ENCODE measurements at regions not wholly inside any gene's neighbourhood (a gene's known extent, or its start where the extent isn't known, plus 50 kb on each side); places are given as distances from the start of the nearest gene placed in this dataset.

DNA sequence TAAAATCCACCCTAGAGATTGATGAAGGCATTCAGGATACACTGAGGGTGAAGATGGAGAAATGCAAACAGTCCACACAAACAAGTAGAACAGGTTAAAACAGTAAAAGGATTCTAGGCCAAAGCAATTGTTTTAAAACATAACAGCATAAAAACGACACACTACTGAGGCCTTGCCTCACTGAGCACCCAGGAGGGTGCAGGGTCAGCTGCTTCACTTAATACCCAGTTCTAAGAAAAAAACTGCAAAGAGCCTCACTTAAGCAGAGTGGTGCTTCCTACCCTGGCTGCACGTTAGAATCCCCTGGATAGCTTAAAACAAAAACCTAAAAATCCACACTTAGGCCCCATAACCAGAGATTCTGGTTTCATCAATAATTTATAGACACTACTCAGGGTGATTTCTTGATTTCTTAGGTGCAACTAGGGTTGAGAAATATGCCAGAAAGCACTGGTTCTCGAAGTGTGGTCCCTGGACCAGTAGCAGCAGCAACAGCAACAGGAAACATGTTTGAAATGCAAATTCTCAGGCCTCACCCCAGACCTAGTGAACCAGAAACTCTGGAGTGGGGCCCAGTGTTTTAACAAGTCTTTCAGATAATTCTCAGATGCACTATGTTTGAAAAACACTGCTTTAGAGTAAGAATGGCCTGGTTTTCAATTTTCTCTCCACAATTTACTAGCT lies 279.1 kb downstream of the ZEB2 start:
- peak in 1 of 2 donors; percentile 5 for DNase-seq

DNA sequence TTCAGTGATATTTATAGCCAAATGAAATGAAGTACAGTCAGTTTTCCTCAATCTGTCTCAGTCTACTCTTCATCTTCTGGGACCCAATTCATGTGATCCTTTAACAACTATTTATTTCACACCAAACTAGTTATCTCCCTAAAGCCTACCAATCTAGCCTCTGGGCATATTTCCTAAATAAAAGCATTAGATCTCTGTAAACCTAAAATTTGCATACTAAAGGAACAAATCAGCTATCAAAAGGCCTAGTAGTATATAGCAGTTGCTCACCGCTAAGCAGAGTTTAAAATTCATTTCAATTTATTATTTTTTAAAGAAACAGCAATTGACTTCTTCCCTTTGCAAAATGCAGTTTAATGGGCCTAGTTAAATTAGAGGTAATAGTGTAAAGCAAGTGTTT lies 280.2 kb downstream of the ZEB2 start:
- no peak for DNase-seq

DNA sequence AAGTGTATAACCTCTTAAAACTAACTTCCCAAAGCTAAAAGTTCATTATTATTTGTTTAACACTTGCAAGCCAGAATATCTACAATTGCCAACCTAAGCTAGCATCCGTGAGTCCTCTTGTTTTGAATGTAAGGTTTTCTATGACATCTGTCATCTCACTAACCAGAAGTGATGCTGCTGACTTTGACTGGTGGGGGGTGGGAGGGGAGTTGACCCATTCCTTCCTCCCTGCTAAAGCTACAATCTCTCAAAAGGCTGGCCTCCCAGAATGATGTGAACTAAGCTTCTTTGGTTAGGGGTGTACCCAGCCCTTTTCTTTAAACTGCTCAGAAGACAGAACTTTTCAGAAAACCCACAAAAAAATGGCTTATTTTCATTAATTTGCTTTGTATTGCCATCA lies 280.6 kb downstream of the ZEB2 start:
- no peak for DNase-seq

DNA sequence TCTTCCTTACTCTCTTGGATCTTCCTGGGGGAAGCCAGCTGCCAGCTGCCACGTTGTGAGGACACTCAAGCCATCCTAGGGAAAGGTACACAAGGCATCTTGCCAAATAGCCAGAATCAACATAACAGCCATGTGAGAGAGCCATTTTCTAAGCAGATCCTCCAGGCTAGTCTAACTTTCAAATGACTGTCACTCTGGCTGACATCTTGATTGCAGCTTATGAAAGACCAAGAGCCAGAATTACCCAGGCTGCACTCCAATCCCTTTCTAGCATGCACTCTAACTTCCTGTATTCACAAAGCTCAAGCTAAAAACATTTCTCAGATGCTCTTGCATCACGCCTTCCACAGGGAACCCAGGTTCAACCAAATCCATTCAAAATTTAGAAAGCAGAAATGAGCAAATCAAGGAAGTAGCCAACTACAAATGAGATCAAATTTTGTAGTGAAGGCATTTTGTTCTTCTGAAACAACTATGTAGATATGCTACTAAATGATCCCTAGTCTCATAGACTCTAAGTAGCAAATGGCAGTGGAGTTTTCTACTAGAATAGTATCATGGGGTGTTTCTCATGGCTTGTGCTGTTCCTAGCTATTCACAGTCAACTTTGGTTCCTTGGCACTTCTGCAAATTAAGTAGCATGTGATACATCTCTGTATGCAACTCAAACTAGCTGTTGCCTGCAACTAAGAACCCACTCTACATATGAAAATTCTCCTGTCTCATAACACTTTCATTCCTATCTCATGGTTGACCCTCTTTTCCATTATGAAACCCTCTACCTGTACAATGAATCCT lies 281.9 kb downstream of the ZEB2 start:
- DNase-seq, result peak in 1 of 2 donors; percentile 20

DNA sequence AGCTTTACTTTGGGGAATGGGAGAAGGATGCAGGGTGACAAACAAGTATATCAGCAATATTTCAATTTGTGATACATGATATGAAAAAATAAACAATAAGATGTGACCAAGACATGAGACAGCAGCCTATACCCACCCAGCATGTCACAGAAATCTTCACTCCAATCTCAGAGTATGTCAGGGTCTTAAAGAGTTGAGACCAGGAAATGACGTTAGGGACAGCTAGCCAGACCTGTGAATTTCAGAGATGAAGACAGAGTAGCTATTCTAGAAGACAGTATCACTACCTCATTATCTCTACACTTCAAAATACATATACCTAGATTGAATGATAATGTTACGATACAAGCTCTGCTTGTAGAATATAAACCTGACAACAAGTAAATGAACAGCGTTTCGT lies 282.8 kb downstream of the ZEB2 start:
- no peak for DNase-seq

DNA sequence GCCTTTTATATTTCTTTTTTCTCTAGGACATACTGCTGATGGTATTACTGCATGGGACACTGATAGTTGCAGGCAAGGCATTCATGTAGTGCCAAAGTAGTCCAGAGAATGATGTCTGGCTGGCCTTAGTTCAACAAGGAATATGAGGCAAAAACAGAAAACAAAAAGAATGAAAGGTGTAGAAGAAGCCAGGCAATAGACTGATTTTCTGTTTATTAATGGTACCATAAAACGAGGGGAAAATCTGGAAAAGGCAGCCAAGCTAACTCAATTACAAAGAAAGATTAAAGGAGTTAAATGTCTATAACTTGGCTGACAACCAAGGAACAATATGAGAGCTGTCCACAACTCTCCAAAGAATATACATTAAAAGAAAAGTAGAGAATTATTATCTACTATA lies 284.9 kb downstream of the ZEB2 start:
- DNase-seq, result no peak

DNA sequence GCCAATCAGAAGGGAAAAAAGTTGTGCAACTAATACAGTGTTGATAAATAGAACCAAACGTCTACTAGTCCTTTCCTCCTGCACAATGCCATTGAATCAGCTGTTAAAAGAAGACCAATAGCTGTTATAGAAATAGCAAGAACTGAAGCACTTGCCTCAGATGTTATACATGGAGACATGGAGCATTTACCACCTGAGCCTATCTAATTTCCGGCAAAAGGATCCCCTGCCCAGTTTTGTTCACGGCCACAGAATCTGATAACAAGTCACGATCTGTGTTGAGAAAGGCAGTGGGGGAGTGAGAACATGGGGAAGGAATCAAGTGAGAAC lies 285.4 kb downstream of the ZEB2 start:
- no peak for DNase-seq

DNA sequence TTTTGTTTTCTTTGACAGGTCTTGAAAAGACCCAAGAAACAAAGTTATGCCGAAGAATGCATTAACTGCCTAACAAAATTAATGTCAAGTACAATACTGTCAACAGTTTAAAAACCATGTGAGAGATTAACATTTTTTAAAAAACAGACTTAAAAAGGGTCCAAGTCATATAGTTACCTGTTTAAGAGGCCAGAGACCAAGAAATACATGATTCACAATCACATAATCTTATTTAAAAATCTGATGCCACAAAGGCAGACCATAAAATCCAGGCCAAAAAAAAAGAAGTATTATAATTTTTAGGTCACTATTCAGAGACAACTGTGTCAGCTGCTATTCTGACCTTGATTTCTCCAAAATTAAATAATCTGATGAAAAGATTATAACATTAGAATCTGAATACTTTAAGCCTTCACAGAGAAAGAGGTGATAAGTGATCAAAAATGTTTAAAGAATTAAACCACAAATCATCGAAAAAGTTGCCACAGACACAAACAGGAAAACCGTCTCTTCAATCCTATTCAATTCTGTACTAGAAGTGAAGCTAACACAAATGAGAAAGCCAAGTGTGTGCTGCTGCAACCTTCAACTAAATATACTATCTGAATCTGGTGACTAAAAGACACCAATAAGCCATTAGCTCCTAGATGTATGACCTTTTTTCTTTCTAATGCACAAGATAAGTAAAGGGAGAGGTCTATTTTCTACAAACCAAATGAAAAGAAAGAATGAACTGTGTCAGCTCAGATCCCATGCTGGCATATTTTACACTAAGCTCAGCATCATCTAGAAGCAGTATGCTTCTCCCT lies 286.0 kb downstream of the ZEB2 start:
- DNase-seq, result no peak

DNA sequence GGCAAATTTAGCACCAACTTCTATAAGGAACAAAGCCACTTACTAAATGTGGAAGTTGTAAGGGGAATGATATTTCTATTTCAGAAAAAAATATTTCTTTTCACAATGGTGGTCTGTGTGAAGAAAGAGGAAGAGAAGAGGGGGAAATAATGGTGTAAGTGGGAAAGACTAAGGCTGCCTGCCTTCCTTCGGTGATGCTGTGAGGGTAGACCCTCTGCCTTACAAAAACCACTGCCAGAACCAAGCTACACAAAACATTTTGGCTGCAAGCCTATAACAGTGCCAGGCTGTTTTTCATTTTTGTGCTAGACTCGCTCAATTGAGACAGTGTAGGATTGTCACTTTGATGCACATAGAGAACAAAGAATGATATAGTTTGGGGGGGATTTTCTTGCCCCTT lies 286.6 kb downstream of the ZEB2 start:
- no peak for DNase-seq

DNA sequence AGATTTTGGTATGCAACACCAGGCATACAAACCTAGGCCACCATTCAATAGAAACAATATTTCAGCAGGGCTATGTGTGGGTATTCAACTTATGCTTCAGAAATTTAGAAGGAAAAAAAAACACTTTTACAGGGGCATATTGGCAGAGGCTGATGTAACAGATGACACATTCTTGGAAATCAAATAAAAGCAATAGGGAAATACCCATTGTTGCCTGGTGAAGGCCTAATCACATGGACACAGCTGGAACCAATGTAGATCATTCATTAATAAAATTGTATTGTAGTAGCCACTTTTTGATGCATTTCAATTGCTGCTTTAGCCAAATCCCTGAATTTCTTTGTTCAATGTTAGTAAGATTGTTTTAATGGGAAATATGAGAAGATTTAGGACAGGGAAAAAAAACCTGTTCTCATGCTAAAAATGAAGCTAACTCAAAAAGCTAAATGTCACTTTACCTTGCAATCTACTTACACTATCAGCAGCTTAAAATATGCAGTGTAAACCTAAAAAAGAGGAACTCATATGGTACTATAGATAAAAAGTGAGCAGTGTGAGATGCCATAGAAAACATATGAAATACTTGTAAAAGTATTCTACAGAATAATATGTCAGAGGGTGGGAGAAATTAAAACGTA lies 289.4 kb downstream of the ZEB2 start:
- no peak for DNase-seq

DNA sequence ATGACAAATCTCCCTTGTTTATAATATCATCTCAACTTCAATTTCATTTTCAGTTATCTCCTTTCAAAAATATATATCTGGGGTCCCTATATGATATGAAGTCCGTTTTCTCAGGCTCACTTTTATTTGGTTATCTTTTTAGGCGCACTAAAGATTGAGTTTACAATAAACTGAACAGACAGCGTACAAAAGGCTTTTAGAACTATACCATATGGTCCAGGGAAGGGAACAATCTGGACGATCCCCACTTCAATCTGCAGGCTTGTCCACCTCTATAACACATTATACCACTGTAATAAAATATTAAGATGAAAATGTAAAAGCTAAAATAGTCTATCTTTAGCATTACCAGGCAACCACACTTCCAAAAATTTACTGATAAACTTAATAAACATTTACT lies 289.9 kb downstream of the ZEB2 start:
- no peak for DNase-seq

DNA sequence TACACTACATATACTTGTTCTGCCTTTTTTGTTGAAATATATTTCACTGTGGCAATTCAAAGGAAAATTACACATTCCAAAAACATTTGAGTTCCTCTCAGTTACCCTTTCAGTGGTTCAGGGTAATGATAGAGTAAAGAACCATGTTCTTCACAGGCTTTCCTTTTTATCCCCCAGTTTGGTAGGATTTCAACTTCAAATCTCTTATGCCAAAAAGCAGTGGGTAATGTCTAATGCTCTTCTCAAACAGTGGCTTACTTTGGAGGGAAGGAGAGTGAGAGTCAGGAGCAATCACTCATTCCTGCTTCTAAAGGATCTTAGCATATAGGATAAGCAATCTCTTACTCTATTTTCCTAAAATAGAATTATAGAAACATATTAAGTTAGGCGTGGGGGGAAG lies 290.6 kb downstream of the ZEB2 start:
- DNase-seq, result no peak

DNA sequence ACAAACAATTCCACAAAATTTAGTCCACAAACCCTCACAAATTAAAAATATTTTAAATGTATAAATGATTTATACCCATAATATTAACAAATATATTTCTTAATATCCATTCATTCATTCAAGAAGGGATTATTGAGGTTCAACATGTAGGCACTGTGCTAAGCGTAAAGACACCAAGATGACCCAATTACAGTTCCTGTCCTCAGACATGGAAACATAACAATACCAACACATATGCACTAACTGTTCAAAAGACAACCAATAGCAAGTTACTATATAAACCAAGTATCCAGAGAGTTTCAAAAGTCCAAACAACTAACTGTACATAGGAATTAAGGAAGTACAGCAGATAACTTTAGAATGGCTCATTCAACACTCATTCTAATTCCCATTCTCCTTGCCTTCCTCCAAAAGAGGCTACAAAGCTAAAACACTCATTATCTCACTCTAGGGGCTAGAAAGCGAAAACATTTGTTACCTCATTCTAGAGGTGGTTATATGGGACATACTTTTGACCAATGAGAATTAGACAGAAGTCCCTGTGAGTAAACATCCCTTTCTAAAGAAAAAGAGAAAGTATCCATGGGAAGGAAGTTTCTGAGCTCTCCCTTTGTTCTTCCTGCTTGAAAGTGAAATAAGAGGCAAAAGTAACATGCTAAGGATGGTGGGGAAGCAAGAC lies 292.4 kb downstream of the ZEB2 start:
- no peak for DNase-seq

DNA sequence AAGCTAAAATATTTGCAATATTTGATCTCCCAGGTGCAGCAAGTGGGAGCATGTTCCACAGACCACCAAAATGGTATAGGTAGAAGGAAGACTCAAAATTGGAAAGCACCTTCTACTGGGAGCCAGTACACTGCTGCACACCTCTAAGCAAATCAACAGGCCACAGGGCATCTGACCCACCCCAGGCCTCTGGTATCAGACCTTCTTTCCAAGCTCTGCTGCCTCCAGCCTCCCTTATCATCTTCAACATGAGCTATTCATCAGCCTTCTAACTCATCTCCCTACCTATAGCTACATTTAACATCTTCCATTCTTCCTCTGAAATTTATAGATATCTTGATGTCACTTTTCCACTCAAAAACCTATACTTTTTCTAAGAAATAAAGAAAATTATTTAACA lies 294.8 kb downstream of the ZEB2 start:
- no peak for DNase-seq

DNA sequence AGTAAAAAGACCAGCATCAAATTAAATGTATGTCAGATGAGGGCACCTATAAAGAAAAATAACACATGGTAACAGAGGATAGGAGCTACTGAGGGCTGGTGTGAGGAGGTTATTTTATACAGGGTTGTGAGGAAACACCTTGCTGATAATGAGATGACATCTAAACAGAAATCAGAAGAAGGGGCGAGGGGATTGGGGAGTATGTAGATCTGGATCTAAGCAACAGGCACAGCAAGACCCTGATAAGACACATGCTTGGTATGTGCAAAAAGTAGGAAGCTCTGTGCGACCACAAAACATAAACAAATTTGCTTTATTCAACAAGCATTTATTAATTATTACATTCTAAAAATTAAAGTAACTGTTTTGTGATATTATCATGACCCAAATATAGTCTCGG lies 295.4 kb downstream of the ZEB2 start:
- DNase-seq, result no peak

DNA sequence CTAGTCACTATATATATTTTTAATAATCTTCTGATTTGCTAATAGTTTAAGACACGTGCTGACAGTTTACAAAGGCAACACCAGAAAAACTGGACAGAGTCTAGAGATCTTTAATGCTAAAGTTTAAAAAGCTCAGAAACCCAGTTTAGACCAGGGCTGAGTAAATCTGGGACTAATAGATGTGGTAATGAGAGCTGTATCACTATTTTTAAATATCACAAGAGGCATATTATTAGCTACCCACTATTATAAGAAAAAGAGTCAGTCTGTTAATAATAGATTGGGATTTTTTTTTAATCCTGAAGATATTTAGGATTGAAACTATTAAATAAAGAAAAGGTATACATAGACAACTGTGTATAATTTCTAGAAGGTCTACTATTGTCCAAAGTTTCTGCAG lies 299.9 kb downstream of the ZEB2 start:
- DNase-seq, result no peak

DNA sequence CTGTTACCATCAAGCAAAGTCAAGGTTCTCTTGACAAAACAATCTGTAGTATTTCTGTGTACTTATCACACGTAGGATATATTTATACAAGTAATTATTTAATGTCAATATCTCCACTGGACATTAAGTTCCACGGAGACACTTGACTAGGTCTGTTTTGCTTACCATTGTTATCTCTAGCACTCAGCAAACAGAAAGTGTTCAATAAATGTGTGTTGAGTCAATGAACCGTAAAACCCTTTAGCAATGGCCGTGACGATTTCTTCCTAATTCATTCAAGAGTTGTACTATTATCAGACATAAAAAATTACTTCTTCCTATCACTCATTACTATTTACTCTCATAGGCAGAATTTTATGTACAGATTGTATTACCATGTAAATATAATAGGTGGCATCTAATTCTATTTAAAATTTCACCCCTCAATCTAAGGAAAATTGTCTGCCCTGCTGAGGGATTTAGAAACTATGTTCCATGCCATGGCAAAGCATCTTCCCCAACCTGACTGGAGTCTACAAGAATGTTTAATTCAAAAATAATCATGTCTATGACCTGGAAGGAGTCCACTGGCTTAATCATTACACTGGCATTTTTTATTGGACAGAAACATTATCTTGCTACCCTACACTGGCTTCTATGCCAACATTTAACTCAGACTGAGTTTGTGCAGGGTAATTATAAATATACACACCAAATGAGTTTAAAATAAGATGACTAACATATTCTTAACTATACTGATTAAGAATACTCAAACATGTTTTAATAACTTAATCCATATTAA lies 301.9 kb downstream of the ZEB2 start:
- no peak for DNase-seq

DNA sequence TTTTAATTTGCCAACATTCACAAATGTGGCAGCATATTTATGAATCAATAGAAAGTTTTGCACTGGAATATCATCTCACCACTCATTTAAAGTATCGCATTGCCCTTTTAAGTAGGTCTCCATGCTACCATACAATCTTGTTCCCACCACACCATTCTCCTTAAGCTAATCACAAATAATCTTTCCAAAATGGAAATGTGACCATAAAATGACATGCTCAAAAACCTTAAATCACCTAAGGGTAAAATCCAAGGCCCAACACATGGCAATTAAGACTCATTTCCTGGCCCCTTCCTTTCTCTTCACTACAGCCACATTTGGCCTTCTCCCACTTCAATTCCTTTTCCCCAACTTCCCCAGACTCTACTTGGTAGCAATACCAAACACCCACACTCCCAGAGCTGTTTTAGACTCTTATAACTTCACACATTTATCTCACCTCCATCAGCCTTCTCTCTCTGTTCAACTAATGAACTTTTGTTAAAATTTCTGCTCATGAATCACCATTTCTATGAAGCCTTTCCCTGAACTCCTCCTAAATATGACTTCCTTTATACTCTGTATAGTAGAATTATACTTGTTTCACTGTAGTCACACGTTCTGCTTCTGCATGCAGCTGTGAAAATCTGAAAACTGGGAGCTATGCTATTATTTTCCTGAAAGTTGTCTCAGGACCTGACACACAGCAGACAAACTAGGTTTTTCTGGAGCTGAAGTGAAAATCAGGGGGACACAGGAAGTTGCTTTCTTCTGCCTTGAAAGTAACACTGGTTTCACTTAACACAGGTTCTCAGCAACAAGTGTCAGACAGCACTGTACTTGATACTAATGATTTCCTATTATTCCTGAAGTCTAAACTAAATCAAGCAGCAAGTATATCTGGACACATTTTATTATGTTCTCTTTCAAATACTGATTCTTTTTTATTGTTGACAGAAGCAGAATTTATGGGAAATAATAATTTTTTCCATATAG lies 303.9 kb downstream of the ZEB2 start:
- DNase-seq, result no peak

DNA sequence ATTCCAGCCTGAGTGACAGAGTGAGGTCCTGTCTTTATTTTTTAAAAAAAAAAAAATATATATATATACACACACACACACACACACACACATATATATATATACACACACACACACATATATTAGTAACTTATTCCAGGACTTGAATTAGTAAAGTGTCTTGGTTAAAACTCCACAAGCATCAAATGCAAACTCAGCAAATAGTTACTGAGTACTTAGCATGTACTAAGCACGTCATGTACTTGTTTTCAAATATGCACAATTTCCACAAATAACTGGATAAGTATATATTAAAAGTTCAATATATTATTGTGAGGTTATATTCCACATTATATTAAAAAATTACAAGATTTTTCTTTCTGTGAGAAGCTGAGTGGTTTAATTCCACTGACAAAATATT lies 304.7 kb downstream of the ZEB2 start:
- DNase-seq, result no peak

DNA sequence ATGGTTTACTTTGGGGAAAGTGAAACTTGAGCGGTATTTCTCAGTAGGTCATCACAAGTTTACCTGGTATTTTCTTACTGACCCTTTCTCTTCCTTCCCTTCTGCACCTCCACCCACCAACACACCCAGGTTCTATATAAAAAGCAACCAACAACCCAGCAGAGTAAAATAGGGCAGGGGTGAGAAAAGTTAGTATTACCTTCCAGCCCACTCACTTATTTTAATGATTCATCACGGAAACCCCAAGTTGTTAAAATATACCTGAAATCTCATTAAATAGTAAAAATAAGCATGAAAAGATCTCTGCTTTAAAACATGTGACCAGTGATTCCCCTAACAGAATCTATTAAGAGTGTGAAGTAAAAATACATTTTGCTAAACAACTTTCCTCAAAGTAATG lies 306.1 kb downstream of the ZEB2 start:
- DNase-seq, result no peak

DNA sequence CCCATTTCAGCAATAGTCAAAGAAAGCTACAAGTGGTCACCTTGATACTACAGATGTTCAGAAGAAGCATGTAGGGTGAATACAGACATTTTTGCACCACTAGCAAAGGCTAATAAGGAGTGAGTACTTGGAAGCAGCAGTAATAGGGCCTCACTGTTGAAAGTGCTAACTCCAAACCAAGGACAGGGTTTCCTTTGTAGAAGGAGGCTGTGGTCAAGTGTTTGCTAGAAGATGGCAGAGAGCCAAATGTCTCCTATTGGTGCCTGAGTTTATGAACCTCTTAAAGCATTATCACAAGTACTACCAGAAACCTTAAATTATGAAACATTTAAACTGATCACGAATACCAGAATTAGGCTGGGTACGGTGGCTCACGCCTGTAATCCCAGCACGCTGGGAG lies 308.1 kb downstream of the ZEB2 start:
- DNase-seq, result no peak

Measured in CD4-positive, alpha-beta T cell treated with Interleukin-1 beta for 1 hour (primary cell).